SK-N-SH (cell line): ENCODE measurements at regions not wholly inside any gene's neighbourhood (a gene's known extent, or its start where the extent isn't known, plus 50 kb on each side); places are given as distances from the start of the nearest gene placed in this dataset.

ENCODE experiments used
- CTCF ChIA-PET: fragments of 300-600, 350-600 bp; formaldehyde crosslinking; extraction: SDS; loops from one replicate; lab custom pipeline; 2021; lab: Yijun Ruan, JAX
- POLR2A ChIA-PET: fragments of 350-600 bp; sonication (Branson Sonifier 250); formaldehyde crosslinking; extraction: SDS; loops from one replicate; lab custom pipeline; 2020; ENCODE audit warnings: antibody characterized with exemption, inconsistent platforms; lab: Yijun Ruan, JAX
- DNase-seq: peaks from one replicate; pipeline ENCODE4 v3.0.0; 2012
- H2AFZ ChIP-seq: fragments of 200-600 bp; sonication (generic); 2 replicates; pipeline ENCODE4 v1.8.1; 2016; ENCODE audit warnings: antibody characterized with exemption, mild to moderate bottlenecking, low read depth
- H3F3A ChIP-seq: fragments of 200-600 bp; sonication (generic); replicated peaks from 2 replicates; pipeline ENCODE3; 2016; ENCODE audit warnings: antibody characterized with exemption, mild to moderate bottlenecking; ENCODE audit not compliant: insufficient read depth
- H3K27ac ChIP-seq, 2 experiments: fragments of 200-500 bp in 1 of 2; fragments of 200-600 bp in 1 of 2; sonication (Bioruptor generic) in 1 of 2; sonication (generic), shearing (Covaris generic) in 1 of 2; 2 replicates each; pipeline versions ENCODE4 v1.5.1 to v1.6.1; 2014 to 2016; ENCODE audit warnings: low read depth in 2 of 2, inconsistent platforms in 1 of 2, low read length in 1 of 2, mild to moderate bottlenecking in 1 of 2, mixed read lengths in 1 of 2
- H3K27me3 ChIP-seq: fragments of 200-600 bp; sonication (generic), shearing (Covaris generic); 2 replicates; pipeline ENCODE4 v1.6.1; 2016; ENCODE audit warnings: mixed run types; ENCODE audit not compliant: insufficient read depth
- H3K36me3 ChIP-seq, 2 experiments: fragments of 200-500 bp in 1 of 2; fragments of 200-600 bp in 1 of 2; sonication (Bioruptor generic) in 1 of 2; sonication (generic) in 1 of 2; replicated peaks in 1 of 2; 2 replicates each; pipeline versions ENCODE3 to v1.5.1; 2014 to 2016; ENCODE audit warnings: low read length in 1 of 2, mild to moderate bottlenecking in 1 of 2; ENCODE audit not compliant: insufficient read depth in 2 of 2, control insufficient read depth in 1 of 2
- H3K4me1 ChIP-seq, 2 experiments: fragments of 200-500 bp in 1 of 2; fragments of 200-600 bp in 1 of 2; sonication (Bioruptor generic) in 1 of 2; sonication (generic), shearing (Covaris generic) in 1 of 2; 2 replicates each; pipeline versions ENCODE4 v1.5.1 to v1.6.1; 2014 to 2016; ENCODE audit warnings: low read depth in 1 of 2, low read length in 1 of 2, mixed run types in 1 of 2; ENCODE audit not compliant: insufficient read depth in 2 of 2, control insufficient read depth in 1 of 2
- H3K4me2 ChIP-seq: fragments of 200-600 bp; sonication (generic), shearing (Covaris generic); 2 replicates; pipeline ENCODE4 v1.6.1; 2017; ENCODE audit warnings: mixed run types
- H3K4me3 ChIP-seq, 2 experiments: fragments of 200-500 bp in 1 of 2; fragments of 200-600 bp in 1 of 2; sonication (Bioruptor generic) in 1 of 2; sonication (generic), shearing (Covaris generic) in 1 of 2; 2 replicates each; pipeline versions ENCODE4 v1.5.1 to v1.8.1; 2014 to 2016; ENCODE audit warnings: low read depth in 2 of 2, inconsistent platforms in 1 of 2, low read length in 1 of 2, mild to moderate bottlenecking in 1 of 2, mixed read lengths in 1 of 2, moderate library complexity in 1 of 2
- H3K79me2 ChIP-seq: fragments of 200-600 bp; sonication (generic); 2 replicates; pipeline ENCODE4 v1.8.1; 2017; ENCODE audit warnings: mild to moderate bottlenecking; ENCODE audit not compliant: insufficient read depth
- H3K9ac ChIP-seq: fragments of 200-600 bp; sonication (generic); 2 replicates; pipeline ENCODE4 v1.6.1; 2017; ENCODE audit warnings: mixed run types
- H3K9me2 ChIP-seq: fragments of 200-600 bp; sonication (generic); 2 replicates; pipeline ENCODE4 v1.6.1; 2017; ENCODE audit warnings: mixed run types
- H3K9me3 ChIP-seq: fragments of 200-600 bp; sonication (generic); 2 replicates; pipeline ENCODE4 v1.6.1; 2017; ENCODE audit warnings: mixed run types, mild to moderate bottlenecking, moderate library complexity
- H4K20me1 ChIP-seq: fragments of 200-600 bp; sonication (generic); 2 replicates; pipeline ENCODE4 v1.6.1; 2017; ENCODE audit warnings: mild to moderate bottlenecking, mixed run types; ENCODE audit not compliant: insufficient read depth
- CHD2 ChIP-seq: fragments of 150-350 bp; IDR thresholded peaks from 2 replicates; pipeline ENCODE4 v1.6.1; 2018; ENCODE audit warnings: low read length; ENCODE audit not compliant: partially characterized antibody
- EP300 ChIP-seq, 2 experiments: IDR thresholded peaks; 2 replicates each; pipeline versions ENCODE4 v1.4.0 to v1.6.1; 2012; ENCODE audit warnings: borderline replicate concordance in 1 of 2, low read depth in 1 of 2, low read length in 1 of 2
- FOXJ3 ChIP-seq: sonication (generic); formaldehyde crosslinking; IDR thresholded peaks from 2 replicates; pipeline ENCODE4 v1.5.1; 2020; ENCODE audit warnings: mild to moderate bottlenecking, missing genetic modification reagents
- GABPA ChIP-seq: IDR thresholded peaks from 2 replicates; pipeline ENCODE4 v1.4.0; 2012; ENCODE audit warnings: low read depth, mild to moderate bottlenecking
- GATA2 ChIP-seq: sonication (generic); formaldehyde crosslinking; IDR thresholded peaks from 2 replicates; pipeline ENCODE4 v1.5.0; 2020; ENCODE audit warnings: mild to moderate bottlenecking, missing genetic modification reagents
- MEF2A ChIP-seq: IDR thresholded peaks from 2 replicates; pipeline ENCODE4 v1.4.0; 2012; ENCODE audit warnings: low read depth, borderline replicate concordance
- MXI1 ChIP-seq: IDR thresholded peaks from 2 replicates; pipeline ENCODE4 v1.6.1; 2012; ENCODE audit warnings: mild to moderate bottlenecking, low read depth, low read length, improper control_type of control experiment
- SMC3 ChIP-seq: IDR thresholded peaks from 2 replicates; pipeline ENCODE4 v1.6.1; 2012; ENCODE audit warnings: low read depth, low read length, improper control_type of control experiment
- TAF1 ChIP-seq: IDR thresholded peaks from 2 replicates; pipeline ENCODE4 v1.6.1; 2012; ENCODE audit warnings: low read depth, mild to moderate bottlenecking, low read length, moderate library complexity, borderline replicate concordance
- TCF12 ChIP-seq: IDR thresholded peaks from 2 replicates; pipeline ENCODE4 v1.4.0; 2012
- TEAD4 ChIP-seq: IDR thresholded peaks from 2 replicates; pipeline ENCODE4 v1.4.0; 2012; ENCODE audit warnings: mild to moderate bottlenecking, borderline replicate concordance; ENCODE audit not compliant: insufficient read depth
- WGBS: methylation state at CpG from one replicate; pipeline ENCODE4 v1.1.6; 2017; ENCODE audit warnings: low lambda C conversion rate; 5-methylcytosine and 5-hydroxymethylcytosine counted together
- TF ChIP-seq, protein P1 (sequence below): IDR thresholded peaks from 2 replicates; pipeline ENCODE4 v1.4.0; 2012; ENCODE audit warnings: low read depth, borderline replicate concordance
- TF ChIP-seq, protein P2 (sequence below): fragments of 150-350 bp; IDR thresholded peaks from 2 replicates; pipeline ENCODE4 v1.6.1; 2017; ENCODE audit warnings: antibody characterized with exemption, low read length, low read depth, borderline replicate concordance
- TF ChIP-seq, protein P3 (sequence below): IDR thresholded peaks from 2 replicates; pipeline ENCODE4 v1.4.0; 2012; ENCODE audit warnings: low read depth
- TF ChIP-seq, protein P4 (sequence below): IDR thresholded peaks from 2 replicates; pipeline ENCODE4 v1.4.0; 2012; ENCODE audit warnings: low read depth, borderline replicate concordance
- TF ChIP-seq, protein P5 (sequence below): IDR thresholded peaks from 2 replicates; pipeline ENCODE4 v1.6.1; 2012; ENCODE audit warnings: mild to moderate bottlenecking, low read depth, low read length, moderate library complexity

DNA sequence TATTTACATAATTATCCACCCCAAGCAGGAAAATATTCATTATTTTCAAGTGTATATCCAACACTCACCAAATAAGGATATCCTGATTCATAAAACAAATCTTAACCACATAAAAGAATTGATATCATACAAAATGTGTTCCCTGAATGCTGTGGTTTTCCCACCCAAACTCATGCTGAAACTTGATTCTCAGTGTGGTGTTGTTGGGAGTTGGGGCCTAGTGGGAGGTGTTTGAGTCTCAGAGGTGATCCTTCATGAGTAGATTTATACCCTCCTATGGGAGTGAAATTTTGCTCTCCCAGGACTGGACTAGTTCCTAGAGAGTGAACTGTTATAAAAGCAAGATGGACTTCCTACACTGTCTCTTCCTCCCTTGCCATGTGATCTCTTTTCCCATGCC, 1028.3 kb downstream of the SORCS1 start:
- Histone ChIP-seq H3F3A (no peaks in the 10 kb centered on the region), H4K20me1 (no peaks in the 10 kb centered on the region), H3K9me2 (no peaks in the 10 kb centered on the region), H3K9ac (no peak overlapping the region), H3K27me3 (no peaks in the 10 kb centered on the region), H3K4me1 (no peaks in the 10 kb centered on the region), H3K79me2 (no peaks in the 10 kb centered on the region), H3K9me3 (no peaks in the 10 kb centered on the region), H2AFZ (no peak overlapping the region), H3K4me2 (no peak overlapping the region)
- no peak for DNase-seq
- CTCF ChIA-PET, result interaction anchor here (1.3 kb wide), 1 partner anchor 9 kb away, joined by 5 read pairs; no protein-coding TSS in a partner anchor
- POLR2A ChIA-PET, result no interaction called here
- TF ChIP-seq TAF1, result no peak
- TF ChIP-seq, protein P1, sequence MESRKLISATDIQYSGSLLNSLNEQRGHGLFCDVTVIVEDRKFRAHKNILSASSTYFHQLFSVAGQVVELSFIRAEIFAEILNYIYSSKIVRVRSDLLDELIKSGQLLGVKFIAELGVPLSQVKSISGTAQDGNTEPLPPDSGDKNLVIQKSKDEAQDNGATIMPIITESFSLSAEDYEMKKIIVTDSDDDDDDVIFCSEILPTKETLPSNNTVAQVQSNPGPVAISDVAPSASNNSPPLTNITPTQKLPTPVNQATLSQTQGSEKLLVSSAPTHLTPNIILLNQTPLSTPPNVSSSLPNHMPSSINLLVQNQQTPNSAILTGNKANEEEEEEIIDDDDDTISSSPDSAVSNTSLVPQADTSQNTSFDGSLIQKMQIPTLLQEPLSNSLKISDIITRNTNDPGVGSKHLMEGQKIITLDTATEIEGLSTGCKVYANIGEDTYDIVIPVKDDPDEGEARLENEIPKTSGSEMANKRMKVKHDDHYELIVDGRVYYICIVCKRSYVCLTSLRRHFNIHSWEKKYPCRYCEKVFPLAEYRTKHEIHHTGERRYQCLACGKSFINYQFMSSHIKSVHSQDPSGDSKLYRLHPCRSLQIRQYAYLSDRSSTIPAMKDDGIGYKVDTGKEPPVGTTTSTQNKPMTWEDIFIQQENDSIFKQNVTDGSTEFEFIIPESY, result no peak
- TF ChIP-seq, protein P2, sequence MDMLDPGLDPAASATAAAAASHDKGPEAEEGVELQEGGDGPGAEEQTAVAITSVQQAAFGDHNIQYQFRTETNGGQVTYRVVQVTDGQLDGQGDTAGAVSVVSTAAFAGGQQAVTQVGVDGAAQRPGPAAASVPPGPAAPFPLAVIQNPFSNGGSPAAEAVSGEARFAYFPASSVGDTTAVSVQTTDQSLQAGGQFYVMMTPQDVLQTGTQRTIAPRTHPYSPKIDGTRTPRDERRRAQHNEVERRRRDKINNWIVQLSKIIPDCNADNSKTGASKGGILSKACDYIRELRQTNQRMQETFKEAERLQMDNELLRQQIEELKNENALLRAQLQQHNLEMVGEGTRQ, result no peak
- TF ChIP-seq, protein P3, sequence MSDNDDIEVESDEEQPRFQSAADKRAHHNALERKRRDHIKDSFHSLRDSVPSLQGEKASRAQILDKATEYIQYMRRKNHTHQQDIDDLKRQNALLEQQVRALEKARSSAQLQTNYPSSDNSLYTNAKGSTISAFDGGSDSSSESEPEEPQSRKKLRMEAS, result no peak
- no peak for TF ChIP-seq CHD2
- TF ChIP-seq GABPA, result no peak
- TF ChIP-seq SMC3, result no peak
- no peak for TF ChIP-seq FOXJ3
- TF ChIP-seq, all 33 proteins: peak for 0
- H3K27ac ChIP-seq, result no peak overlapping the region
- H3K36me3 ChIP-seq, result no peaks in the 10 kb centered on the region
- H3K4me3 ChIP-seq, result no peak overlapping the region

DNA sequence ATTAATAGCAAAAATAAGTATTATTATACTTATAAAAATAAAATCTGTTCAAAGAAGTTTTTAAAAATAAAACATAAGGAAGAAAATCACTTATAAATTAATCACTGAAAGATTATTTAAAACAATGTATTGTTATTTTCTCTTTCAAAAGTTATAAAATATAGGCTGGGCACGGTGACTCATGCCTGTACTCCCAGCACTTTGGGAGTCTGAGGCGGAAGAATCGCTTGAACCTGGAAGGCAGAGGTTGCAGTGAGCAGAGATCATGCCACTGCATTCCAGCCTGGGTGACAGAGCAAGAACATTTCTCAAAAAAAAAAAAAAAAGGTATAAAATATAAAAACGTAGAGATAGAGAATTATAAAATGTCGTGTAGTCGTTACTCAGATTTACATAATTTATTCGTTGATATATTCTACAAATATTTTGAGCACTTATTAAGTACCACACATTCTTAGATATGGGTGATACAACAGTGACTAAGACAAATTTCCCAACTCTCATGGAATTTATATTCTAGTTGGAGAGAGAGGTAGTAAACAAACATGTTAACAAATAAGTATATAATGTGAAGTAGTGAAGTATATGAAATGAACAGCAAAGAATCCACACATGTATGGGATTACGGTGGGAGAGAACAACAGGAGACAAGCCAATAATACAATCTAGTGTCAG, 1030.0 kb downstream of the SORCS1 start:
- H3K9me2 ChIP-seq, result no peaks in the 10 kb centered on the region
- H3F3A ChIP-seq, result no peaks in the 10 kb centered on the region
- H3K9ac ChIP-seq, result no peak overlapping the region
- no peaks in the 10 kb centered on the region for H3K4me1 ChIP-seq
- H4K20me1 ChIP-seq, result no peaks in the 10 kb centered on the region
- WGBS, result 27% methylated on average over 8 of the region's 8 CpGs
- H3K27me3 ChIP-seq, result no peaks in the 10 kb centered on the region
- no peak overlapping the region for H2AFZ ChIP-seq
- H3K27ac ChIP-seq, result no peak overlapping the region
- no peak overlapping the region for H3K4me2 ChIP-seq
- H3K9me3 ChIP-seq, result no peaks in the 10 kb centered on the region
- CTCF ChIA-PET, result no interaction called here
- no peak overlapping the region for H3K4me3 ChIP-seq
- H3K36me3 ChIP-seq, result no peaks in the 10 kb centered on the region
- POLR2A ChIA-PET, result no interaction called here
- no peak for DNase-seq
- H3K79me2 ChIP-seq, result no peaks in the 10 kb centered on the region
- TF ChIP-seq, protein P4, sequence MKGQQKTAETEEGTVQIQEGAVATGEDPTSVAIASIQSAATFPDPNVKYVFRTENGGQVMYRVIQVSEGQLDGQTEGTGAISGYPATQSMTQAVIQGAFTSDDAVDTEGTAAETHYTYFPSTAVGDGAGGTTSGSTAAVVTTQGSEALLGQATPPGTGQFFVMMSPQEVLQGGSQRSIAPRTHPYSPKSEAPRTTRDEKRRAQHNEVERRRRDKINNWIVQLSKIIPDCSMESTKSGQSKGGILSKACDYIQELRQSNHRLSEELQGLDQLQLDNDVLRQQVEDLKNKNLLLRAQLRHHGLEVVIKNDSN, result no peak
- TF ChIP-seq, protein P3, result no peak
- TF ChIP-seq MEF2A, result no peak
- TF ChIP-seq TEAD4, result no peak
- TF ChIP-seq, protein P2, result no peak
- TF ChIP-seq FOXJ3, result no peak
- TF ChIP-seq, protein P5, sequence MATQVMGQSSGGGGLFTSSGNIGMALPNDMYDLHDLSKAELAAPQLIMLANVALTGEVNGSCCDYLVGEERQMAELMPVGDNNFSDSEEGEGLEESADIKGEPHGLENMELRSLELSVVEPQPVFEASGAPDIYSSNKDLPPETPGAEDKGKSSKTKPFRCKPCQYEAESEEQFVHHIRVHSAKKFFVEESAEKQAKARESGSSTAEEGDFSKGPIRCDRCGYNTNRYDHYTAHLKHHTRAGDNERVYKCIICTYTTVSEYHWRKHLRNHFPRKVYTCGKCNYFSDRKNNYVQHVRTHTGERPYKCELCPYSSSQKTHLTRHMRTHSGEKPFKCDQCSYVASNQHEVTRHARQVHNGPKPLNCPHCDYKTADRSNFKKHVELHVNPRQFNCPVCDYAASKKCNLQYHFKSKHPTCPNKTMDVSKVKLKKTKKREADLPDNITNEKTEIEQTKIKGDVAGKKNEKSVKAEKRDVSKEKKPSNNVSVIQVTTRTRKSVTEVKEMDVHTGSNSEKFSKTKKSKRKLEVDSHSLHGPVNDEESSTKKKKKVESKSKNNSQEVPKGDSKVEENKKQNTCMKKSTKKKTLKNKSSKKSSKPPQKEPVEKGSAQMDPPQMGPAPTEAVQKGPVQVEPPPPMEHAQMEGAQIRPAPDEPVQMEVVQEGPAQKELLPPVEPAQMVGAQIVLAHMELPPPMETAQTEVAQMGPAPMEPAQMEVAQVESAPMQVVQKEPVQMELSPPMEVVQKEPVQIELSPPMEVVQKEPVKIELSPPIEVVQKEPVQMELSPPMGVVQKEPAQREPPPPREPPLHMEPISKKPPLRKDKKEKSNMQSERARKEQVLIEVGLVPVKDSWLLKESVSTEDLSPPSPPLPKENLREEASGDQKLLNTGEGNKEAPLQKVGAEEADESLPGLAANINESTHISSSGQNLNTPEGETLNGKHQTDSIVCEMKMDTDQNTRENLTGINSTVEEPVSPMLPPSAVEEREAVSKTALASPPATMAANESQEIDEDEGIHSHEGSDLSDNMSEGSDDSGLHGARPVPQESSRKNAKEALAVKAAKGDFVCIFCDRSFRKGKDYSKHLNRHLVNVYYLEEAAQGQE, result no peak
- no peak for TF ChIP-seq TCF12
- TF ChIP-seq TAF1, result no peak
- TF ChIP-seq GATA2 (CRISPR knock-in tag), result no peak
- no peak for TF ChIP-seq EP300 (IDR thresholded peaks at IDR 0.05; ENCODE audit: borderline replicate concordance in 1 of 2, low read depth in 1 of 2, low read length in 1 of 2)
- no peak for TF ChIP-seq MXI1
